Right hindlimb (tissue), 1 donor: ENCODE measurements at regions not wholly inside any gene's neighbourhood (a gene's known extent, or its start where the extent isn't known, plus 50 kb on each side); places are given as distances from the start of the nearest gene placed in this dataset.
A peak's percentile ranks its signal among the peaks of the same experiment; 100 is the strongest.

Experiments used
- DNase-seq: peaks from one replicate; pipeline ENCODE4 v3.0.0-alpha.2; 2018

- peak; percentile 57 for DNase-seq
Measured at GRCh38 chr4:138686106-138686835, 329.3 kb upstream of the NOCT start.

- DNase-seq, result no peak
Measured at GRCh38 chr4:138685316-138685715, 330.3 kb upstream of the NOCT start.

- DNase-seq, result peak; percentile 87
Measured at GRCh38 chr4:138680989-138681604, 334.5 kb upstream of the NOCT start.

- DNase-seq, result no peak
Measured at GRCh38 chr4:138680256-138680655, 335.3 kb upstream of the NOCT start.

- DNase-seq, result no peak
Measured at GRCh38 chr4:138678985-138679746, 336.4 kb upstream of the NOCT start.

GRCh38 chr4:138677748-138678147 lies 337.8 kb upstream of the NOCT start:
- DNase-seq, result no peak

- no peak for DNase-seq
Measured at GRCh38 chr4:138677212-138677611, 338.4 kb upstream of the NOCT start.

GRCh38 chr4:138675685-138676084 lies 339.9 kb upstream of the NOCT start:
- DNase-seq, result no peak

- DNase-seq, result no peak
Measured at GRCh38 chr4:138674209-138674608, 341.4 kb upstream of the NOCT start.

GRCh38 chr4:138673053-138673452 lies 342.5 kb upstream of the NOCT start:
- no peak for DNase-seq

- no peak for DNase-seq
Measured at GRCh38 chr4:138672393-138672976, 343.1 kb upstream of the NOCT start.

GRCh38 chr4:138671606-138672084 lies 343.9 kb upstream of the NOCT start:
- DNase-seq, result no peak

- DNase-seq, result no peak
Measured at GRCh38 chr4:138671106-138671505, 344.5 kb upstream of the NOCT start.

- no peak for DNase-seq
Measured at GRCh38 chr4:138670681-138671080, 344.9 kb upstream of the NOCT start.

GRCh38 chr4:138669479-138670315 lies 345.9 kb upstream of the NOCT start:
- no peak for DNase-seq

GRCh38 chr4:138668309-138668708 lies 347.3 kb upstream of the NOCT start:
- DNase-seq, result no peak

GRCh38 chr4:138666366-138666765 lies 349.2 kb upstream of the NOCT start:
- no peak for DNase-seq

- DNase-seq, result no peak
Measured at GRCh38 chr4:138665851-138666250, 349.7 kb upstream of the NOCT start.

- DNase-seq, result no peak
Measured at GRCh38 chr4:138663883-138664282, 351.7 kb upstream of the NOCT start.

- no peak for DNase-seq
Measured at GRCh38 chr4:138659812-138660316, 355.7 kb upstream of the NOCT start.

- DNase-seq, result no peak
Measured at GRCh38 chr4:138659037-138659811, 356.4 kb upstream of the NOCT start.
